DOHH2 (cell line): ENCODE measurements at regions not wholly inside any gene's neighbourhood (a gene's known extent, or its start where the extent isn't known, plus 50 kb on each side); places are given as distances from the start of the nearest gene placed in this dataset.

Source experiments
- EZH2phosphoT487 ChIP-seq: fragments of 200-600 bp; sonication (generic); IDR thresholded peaks from 2 replicates; pipeline ENCODE4 v1.6.1; 2017; ENCODE audit warnings: borderline replicate concordance, mild to moderate bottlenecking, antibody characterized with exemption, low read length, moderate library complexity, mixed read lengths
- TF ChIP-seq, protein P1 (sequence below): fragments of 200-600 bp; sonication (generic); IDR thresholded peaks from one replicate; pipeline ENCODE4 v1.5.1; 2014; ENCODE audit warnings: antibody characterized with exemption, mild to moderate bottlenecking, low read depth, low read length; ENCODE audit not compliant: poor library complexity, severe bottlenecking

- TF ChIP-seq, protein P1, sequence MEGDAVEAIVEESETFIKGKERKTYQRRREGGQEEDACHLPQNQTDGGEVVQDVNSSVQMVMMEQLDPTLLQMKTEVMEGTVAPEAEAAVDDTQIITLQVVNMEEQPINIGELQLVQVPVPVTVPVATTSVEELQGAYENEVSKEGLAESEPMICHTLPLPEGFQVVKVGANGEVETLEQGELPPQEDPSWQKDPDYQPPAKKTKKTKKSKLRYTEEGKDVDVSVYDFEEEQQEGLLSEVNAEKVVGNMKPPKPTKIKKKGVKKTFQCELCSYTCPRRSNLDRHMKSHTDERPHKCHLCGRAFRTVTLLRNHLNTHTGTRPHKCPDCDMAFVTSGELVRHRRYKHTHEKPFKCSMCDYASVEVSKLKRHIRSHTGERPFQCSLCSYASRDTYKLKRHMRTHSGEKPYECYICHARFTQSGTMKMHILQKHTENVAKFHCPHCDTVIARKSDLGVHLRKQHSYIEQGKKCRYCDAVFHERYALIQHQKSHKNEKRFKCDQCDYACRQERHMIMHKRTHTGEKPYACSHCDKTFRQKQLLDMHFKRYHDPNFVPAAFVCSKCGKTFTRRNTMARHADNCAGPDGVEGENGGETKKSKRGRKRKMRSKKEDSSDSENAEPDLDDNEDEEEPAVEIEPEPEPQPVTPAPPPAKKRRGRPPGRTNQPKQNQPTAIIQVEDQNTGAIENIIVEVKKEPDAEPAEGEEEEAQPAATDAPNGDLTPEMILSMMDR = no peak
- TF ChIP-seq EZH2phosphoT487 = no peak
Observed at GRCh38 chr1:37171691-37172090, 137.4 kb upstream of the GRIK3 start.
